Karpas-422 (cell line): ENCODE measurements at regions not wholly inside any gene's neighbourhood (a gene's known extent, or its start where the extent isn't known, plus 50 kb on each side); places are given as distances from the start of the nearest gene placed in this dataset.

Source experiments
- DNase-seq: peaks from one replicate; pipeline ENCODE4 v3.0.0-alpha.2; 2015
- H2AFZ ChIP-seq: fragments of 200-600 bp; sonication (generic); 2 replicates; pipeline ENCODE4 v1.6.1; 2014; ENCODE audit warnings: antibody characterized with exemption, low read length, mixed read lengths
- H3K27ac ChIP-seq: fragments of 200-600 bp; sonication (generic); 2 replicates; pipeline ENCODE4 v1.5.1; 2014; ENCODE audit warnings: mild to moderate bottlenecking, low read length, moderate library complexity
- H3K27me3 ChIP-seq: fragments of 200-600 bp; sonication (generic); 2 replicates; pipeline ENCODE4 v1.6.1; 2014; ENCODE audit warnings: low read length, mixed read lengths
- H3K36me3 ChIP-seq: fragments of 200-600 bp; sonication (generic); 2 replicates; pipeline ENCODE4 v1.6.1; 2014; ENCODE audit warnings: low read length, mixed read lengths; ENCODE audit not compliant: insufficient read depth
- H3K4me1 ChIP-seq: fragments of 200-600 bp; sonication (generic); 2 replicates; pipeline ENCODE4 v1.6.1; 2014; ENCODE audit warnings: mild to moderate bottlenecking, low read length, mixed read lengths
- H3K4me2 ChIP-seq: fragments of 200-600 bp; sonication (generic); 2 replicates; pipeline ENCODE4 v1.6.1; 2014; ENCODE audit warnings: low read length, low read depth, mild to moderate bottlenecking; ENCODE audit not compliant: poor library complexity, severe bottlenecking
- H3K4me3 ChIP-seq: fragments of 200-600 bp; sonication (generic); 2 replicates; pipeline ENCODE4 v1.5.1; 2014; ENCODE audit warnings: mild to moderate bottlenecking, antibody characterized with exemption, low read length, mixed read lengths
- H3K79me2 ChIP-seq: fragments of 200-600 bp; sonication (generic); 2 replicates; pipeline ENCODE4 v1.6.1; 2014; ENCODE audit warnings: mild to moderate bottlenecking, low read length, mixed read lengths
- H3K9ac ChIP-seq: fragments of 200-600 bp; sonication (generic); 2 replicates; pipeline ENCODE4 v1.6.0; 2014; ENCODE audit warnings: low read length
- H3K9me2 ChIP-seq: fragments of 200-600 bp; sonication (generic), shearing (Covaris generic); replicated peaks from 2 replicates; pipeline ENCODE4 v1.6.0; 2014; ENCODE audit warnings: mild to moderate bottlenecking, low read length, moderate library complexity; ENCODE audit not compliant: insufficient read depth
- H3K9me3 ChIP-seq: fragments of 300-700, 200-600 bp; sonication (generic); 2 replicates; pipeline ENCODE4 v1.6.1; 2014; ENCODE audit warnings: low read length, mixed read lengths
- H4K20me1 ChIP-seq: fragments of 200-600 bp; sonication (generic); 2 replicates; pipeline ENCODE4 v1.6.1; 2014; ENCODE audit warnings: mild to moderate bottlenecking, antibody characterized with exemption, low read length, low read depth; ENCODE audit not compliant: insufficient read depth

DNA sequence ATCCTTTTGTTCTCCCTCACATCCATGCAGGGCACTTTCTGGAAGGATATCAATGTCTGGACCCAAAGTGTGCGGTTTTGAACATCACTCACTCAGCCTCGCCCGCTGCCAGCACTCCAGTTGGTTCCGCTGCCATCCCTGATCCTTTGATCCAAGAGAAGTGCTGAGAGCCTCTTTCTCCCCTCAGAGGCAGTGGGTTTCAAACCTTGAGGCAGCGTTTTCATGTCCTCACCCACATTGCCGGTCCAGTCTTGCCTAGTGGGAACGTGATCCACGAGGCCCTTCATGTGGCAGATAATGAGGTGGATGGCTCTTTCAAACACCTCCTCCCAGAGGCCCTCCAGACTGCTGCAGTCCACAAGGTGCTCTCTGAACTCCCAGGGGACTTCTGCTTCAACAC, 122.2 kb downstream of the ACTL8 start:
- Histone ChIP-seq H3K9me3 (no peaks in the 10 kb centered on the region), H3K36me3 (no peaks in the 10 kb centered on the region), H3K27me3 (no peaks in the 10 kb centered on the region), H4K20me1 (no peaks in the 10 kb centered on the region), H3K27ac (no peak overlapping the region), H3K4me1 (peaks cover 9% of the 10 kb centered on the region), H3K4me2 (no peak overlapping the region), H3K79me2 (no peaks in the 10 kb centered on the region), H3K9me2 (no peaks in the 10 kb centered on the region), H3K4me3 (no peak overlapping the region), H2AFZ (no peak overlapping the region), H3K9ac (no peak overlapping the region)
- DNase-seq, result no peak

DNA sequence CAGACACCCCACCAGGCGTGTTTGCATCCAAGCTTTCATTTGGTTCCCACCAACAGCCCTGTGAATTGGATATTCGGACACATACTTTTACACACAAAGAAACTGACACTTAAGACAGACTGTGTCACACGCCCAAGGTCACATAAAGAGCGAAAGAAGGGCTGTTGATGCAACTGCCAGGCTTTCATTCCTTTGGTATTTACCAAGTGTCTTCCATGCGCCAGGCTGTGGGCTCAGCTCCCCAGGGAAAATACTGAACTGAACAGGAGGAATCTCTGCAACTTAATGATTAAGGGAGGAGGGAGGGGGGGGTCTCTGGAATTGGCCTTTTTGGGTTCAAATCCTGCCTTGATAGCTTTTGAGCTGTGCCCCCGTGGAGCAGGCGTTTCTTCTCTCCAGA, 122.8 kb downstream of the ACTL8 start:
- Histone ChIP-seq H3K9ac (no peak overlapping the region), H2AFZ (no peak overlapping the region), H3K27me3 (no peaks in the 10 kb centered on the region), H3K9me3 (no peaks in the 10 kb centered on the region), H3K27ac (no peak overlapping the region), H3K79me2 (no peaks in the 10 kb centered on the region), H4K20me1 (no peaks in the 10 kb centered on the region), H3K4me2 (no peak overlapping the region), H3K4me3 (no peak overlapping the region), H3K4me1 (peaks cover 9% of the 10 kb centered on the region), H3K36me3 (no peaks in the 10 kb centered on the region), H3K9me2 (no peaks in the 10 kb centered on the region)
- DNase-seq, result no peak

DNA sequence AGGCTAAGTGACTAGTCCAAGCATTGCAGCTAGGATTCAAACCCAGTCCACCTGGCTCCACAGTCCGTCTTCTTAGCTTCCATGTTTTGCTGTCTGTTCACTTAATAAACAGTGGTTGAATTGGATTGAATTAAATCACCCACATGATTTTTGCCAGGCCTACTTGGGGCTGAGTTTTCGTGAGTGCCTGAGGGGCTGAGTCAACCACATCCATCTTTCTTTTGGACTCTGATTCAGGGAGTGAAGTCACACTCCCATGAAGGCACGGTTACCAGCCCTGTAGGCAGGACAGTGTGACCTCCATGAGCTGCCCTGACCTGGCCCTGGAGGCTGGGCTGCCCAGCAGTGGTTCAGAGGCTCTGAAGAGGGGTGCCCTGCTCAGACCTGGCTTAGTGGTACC, 123.7 kb downstream of the ACTL8 start:
- no peaks in the 10 kb centered on the region for H4K20me1 ChIP-seq
- no peak for DNase-seq
- no peaks in the 10 kb centered on the region for H3K79me2 ChIP-seq
- H3K27ac ChIP-seq, result no peak overlapping the region
- H3K9me3 ChIP-seq, result no peaks in the 10 kb centered on the region
- H3K4me2 ChIP-seq, result no peak overlapping the region
- H3K4me1 ChIP-seq, result peaks cover 9% of the 10 kb centered on the region
- H3K9me2 ChIP-seq, result no peaks in the 10 kb centered on the region
- no peak overlapping the region for H2AFZ ChIP-seq
- H3K4me3 ChIP-seq, result no peak overlapping the region
- no peak overlapping the region for H3K9ac ChIP-seq
- no peaks in the 10 kb centered on the region for H3K27me3 ChIP-seq
- H3K36me3 ChIP-seq, result no peaks in the 10 kb centered on the region

DNA sequence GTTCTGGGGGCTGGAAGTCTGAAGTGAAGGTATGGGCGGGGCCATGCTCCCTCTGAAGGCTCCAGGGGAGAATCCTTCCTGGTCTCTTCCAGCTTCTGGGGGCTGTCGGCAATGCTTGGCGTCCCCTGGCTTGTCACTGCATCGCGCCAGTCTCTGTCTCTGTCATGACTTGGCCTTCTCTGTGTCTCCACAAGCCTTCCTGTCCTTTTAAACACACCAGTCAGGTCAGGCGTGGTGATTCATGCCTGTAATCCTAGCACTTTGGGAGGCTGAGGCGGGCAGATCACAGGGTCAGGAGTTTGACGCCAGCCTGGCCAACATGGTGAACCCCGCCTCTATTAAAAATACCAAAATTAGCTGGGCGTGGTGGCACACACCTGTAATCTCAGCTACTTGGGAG, 125.3 kb downstream of the ACTL8 start:
- no peak for DNase-seq

DNA sequence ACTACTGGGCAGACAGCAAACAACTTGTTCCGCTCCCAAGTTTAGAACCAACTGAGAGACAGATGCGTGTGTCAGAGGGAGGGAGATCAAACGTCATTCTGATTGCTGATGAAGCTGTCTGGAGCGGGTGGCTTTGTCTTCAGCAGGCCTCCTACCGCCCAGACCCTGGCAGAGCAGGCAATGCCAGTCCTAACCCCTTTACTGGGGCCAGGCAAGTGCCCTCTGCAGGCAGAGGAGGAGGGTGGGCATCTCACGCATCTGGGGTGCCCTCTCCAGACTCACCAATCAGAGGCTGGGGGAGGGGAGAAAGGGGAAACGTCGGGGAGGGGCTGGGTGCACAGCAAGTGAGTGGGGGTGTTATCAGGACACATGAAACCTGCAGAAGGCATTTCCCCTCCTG, 126.6 kb downstream of the ACTL8 start:
- Histone ChIP-seq H3K4me3 (no peak overlapping the region), H4K20me1 (0 out of 2 replicates have a peak, but pooled peaks cover 3% of the 10 kb centered on the region), H3K9me2 (no peaks in the 10 kb centered on the region), H3K36me3 (no peaks in the 10 kb centered on the region), H3K9ac (no peak overlapping the region), H3K4me1 (no peaks in the 10 kb centered on the region), H2AFZ (no peak overlapping the region), H3K9me3 (no peaks in the 10 kb centered on the region), H3K27ac (no peak overlapping the region), H3K79me2 (no peaks in the 10 kb centered on the region), H3K27me3 (no peaks in the 10 kb centered on the region), H3K4me2 (no peak overlapping the region)
- DNase-seq, result peak; percentile 57

More for the DNA sequence above, 125.3 kb downstream of the ACTL8 start:
- Histone ChIP-seq H3K36me3 (no peaks in the 10 kb centered on the region), H3K4me1 (no peaks in the 10 kb centered on the region), H3K9ac (no peak overlapping the region), H3K27ac (no peak overlapping the region), H3K9me3 (no peaks in the 10 kb centered on the region), H2AFZ (no peak overlapping the region), H3K79me2 (no peaks in the 10 kb centered on the region), H3K4me2 (no peak overlapping the region), H4K20me1 (no peaks in the 10 kb centered on the region), H3K4me3 (no peak overlapping the region), H3K27me3 (no peaks in the 10 kb centered on the region), H3K9me2 (no peaks in the 10 kb centered on the region)

DNA sequence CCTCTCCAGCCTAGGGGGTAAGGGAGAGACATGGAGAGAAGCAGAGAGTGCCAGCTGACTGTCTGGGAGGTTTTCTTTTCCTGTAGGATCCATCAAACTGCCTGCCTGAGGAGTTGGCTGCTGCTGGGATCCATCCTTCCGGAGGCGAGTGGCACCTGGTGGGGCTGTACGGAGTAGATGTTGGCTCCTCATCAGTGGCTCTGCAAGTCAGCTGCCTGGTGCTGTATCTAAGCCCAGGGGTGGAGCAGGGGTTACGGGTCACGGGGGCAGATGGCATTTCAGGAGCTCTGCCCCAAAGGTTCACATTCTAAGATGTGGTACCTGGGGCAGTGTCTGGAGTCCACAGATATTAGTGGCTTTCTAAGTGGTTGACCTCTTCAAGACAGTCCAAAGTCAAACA, 128.0 kb downstream of the ACTL8 start:
- Histone ChIP-seq H3K9ac (no peak overlapping the region), H4K20me1 (0 out of 2 replicates have a peak, but pooled peaks cover 3% of the 10 kb centered on the region), H3K27ac (no peak overlapping the region), H3K4me1 (no peaks in the 10 kb centered on the region), H3K9me3 (no peaks in the 10 kb centered on the region), H3K4me3 (no peak overlapping the region), H3K36me3 (no peaks in the 10 kb centered on the region), H3K79me2 (no peaks in the 10 kb centered on the region), H3K4me2 (no peak overlapping the region), H3K27me3 (no peaks in the 10 kb centered on the region), H3K9me2 (no peaks in the 10 kb centered on the region), H2AFZ (no peak overlapping the region)
- no peak for DNase-seq

DNA sequence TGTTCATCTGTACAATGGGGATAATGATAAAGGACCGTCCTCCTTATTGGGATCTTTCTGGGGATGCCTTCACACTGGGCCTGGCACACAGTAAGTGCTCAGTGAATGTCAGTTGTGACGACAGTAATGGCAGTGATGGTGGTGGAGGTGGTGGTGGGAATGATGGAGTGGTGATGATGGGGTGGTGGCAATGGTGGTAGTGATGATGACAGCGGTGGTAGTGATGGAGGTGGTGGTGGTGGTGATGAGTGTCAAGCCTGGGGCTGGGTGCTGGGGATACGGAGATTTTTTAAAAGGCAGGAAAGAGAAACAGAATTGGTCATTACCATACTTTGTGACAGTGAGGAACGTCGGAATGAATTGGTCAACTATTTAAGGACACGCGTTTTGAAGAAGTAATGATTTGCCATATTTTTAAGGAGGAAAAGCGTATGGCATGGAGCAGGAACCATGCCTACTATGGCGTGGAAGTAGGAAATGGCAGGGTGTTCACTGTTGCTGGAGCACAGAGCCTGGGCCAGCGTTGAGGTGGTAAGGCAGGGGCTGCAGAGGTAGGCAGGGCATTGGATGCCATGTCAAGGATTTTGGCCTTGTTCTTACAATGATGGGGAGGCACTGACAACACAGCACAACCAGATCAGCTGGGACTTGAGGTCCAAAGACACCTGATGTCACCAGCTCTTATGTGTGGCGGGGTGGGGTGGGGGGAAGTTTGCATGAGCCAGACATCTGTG, 128.7 kb downstream of the ACTL8 start:
- Histone ChIP-seq H3K36me3 (no peaks in the 10 kb centered on the region), H3K79me2 (no peaks in the 10 kb centered on the region), H3K9me2 (no peaks in the 10 kb centered on the region), H3K4me3 (no peak overlapping the region), H3K9ac (no peak overlapping the region), H3K4me2 (no peak overlapping the region), H3K27me3 (no peaks in the 10 kb centered on the region), H3K4me1 (no peaks in the 10 kb centered on the region), H4K20me1 (0 out of 2 replicates have a peak, but pooled peaks cover 3% of the 10 kb centered on the region), H2AFZ (no peak overlapping the region), H3K9me3 (no peaks in the 10 kb centered on the region), H3K27ac (no peak overlapping the region)
- DNase-seq, result no peak

DNA sequence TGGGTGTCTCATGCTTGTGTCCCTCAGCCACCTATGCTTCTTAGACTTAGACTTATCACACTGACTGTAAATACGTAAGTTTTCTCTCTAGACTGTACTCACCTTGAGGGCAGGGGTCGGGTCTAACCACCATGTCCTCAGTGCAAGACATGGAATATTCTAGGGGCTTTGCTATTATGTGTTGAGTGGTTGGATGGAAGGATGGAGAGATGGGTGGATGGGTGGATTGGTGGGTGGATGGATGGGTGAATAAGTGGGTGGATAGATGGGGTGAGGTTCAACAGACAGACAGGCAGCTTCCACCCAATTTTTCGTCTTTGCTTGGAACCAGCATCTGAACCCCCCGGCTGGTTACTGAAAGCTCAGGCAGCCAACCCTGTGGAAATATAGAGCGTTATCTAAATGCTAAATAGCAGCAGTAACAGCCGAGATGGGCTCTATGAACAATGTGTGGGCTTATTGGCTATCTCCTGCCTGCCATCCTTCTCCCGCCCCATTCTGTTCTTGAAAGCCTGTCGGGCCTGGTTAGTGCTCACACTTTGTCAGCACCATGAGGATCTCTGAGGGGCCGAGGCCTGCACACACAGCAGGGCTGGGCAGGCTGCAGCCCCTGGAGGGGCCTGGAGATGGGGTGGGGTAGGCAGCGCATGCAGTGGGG, 130.7 kb downstream of the ACTL8 start:
- Histone ChIP-seq H3K79me2 (no peaks in the 10 kb centered on the region), H4K20me1 (0 out of 2 replicates have a peak, but pooled peaks cover 3% of the 10 kb centered on the region), H3K4me2 (no peak overlapping the region), H3K9me3 (no peaks in the 10 kb centered on the region), H3K9ac (no peak overlapping the region), H3K27me3 (no peaks in the 10 kb centered on the region), H3K36me3 (no peaks in the 10 kb centered on the region), H3K4me1 (no peaks in the 10 kb centered on the region), H3K4me3 (no peak overlapping the region), H3K9me2 (no peaks in the 10 kb centered on the region), H2AFZ (no peak overlapping the region), H3K27ac (no peak overlapping the region)
- no peak for DNase-seq
